ENCODE measurements at regions not wholly inside any gene's neighbourhood (a gene's known extent, or its start where the extent isn't known, plus 50 kb on each side); places are given as distances from the start of the nearest gene placed in this dataset.

- TF ChIP-seq, protein P1, sequence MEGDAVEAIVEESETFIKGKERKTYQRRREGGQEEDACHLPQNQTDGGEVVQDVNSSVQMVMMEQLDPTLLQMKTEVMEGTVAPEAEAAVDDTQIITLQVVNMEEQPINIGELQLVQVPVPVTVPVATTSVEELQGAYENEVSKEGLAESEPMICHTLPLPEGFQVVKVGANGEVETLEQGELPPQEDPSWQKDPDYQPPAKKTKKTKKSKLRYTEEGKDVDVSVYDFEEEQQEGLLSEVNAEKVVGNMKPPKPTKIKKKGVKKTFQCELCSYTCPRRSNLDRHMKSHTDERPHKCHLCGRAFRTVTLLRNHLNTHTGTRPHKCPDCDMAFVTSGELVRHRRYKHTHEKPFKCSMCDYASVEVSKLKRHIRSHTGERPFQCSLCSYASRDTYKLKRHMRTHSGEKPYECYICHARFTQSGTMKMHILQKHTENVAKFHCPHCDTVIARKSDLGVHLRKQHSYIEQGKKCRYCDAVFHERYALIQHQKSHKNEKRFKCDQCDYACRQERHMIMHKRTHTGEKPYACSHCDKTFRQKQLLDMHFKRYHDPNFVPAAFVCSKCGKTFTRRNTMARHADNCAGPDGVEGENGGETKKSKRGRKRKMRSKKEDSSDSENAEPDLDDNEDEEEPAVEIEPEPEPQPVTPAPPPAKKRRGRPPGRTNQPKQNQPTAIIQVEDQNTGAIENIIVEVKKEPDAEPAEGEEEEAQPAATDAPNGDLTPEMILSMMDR (IDR thresholded peaks at IDR 0.05; ENCODE audit: low read length) = no peak
- no peak for TF ChIP-seq EZH2 (IDR thresholded peaks at IDR 0.05; ENCODE audit: borderline replicate concordance, low read length)
Measured at GRCh38 chr10:128553755-128554154, 427.5 kb upstream of the MKI67 start.
